Erythroblast (primary cell): ENCODE measurements at regions not wholly inside any gene's neighbourhood (a gene's known extent, or its start where the extent isn't known, plus 50 kb on each side); places are given as distances from the start of the nearest gene placed in this dataset.

Source experiments
- GATA1 ChIP-seq: IDR thresholded peaks from 2 replicates; pipeline ENCODE4 v1.6.1; 2011; ENCODE audit warnings: low read depth, mild to moderate bottlenecking, control low read depth, low read length, moderate library complexity
- POLR2A ChIP-seq: IDR thresholded peaks from 2 replicates; pipeline ENCODE4 v1.6.1; 2011; ENCODE audit warnings: mild to moderate bottlenecking, low read length

DNA sequence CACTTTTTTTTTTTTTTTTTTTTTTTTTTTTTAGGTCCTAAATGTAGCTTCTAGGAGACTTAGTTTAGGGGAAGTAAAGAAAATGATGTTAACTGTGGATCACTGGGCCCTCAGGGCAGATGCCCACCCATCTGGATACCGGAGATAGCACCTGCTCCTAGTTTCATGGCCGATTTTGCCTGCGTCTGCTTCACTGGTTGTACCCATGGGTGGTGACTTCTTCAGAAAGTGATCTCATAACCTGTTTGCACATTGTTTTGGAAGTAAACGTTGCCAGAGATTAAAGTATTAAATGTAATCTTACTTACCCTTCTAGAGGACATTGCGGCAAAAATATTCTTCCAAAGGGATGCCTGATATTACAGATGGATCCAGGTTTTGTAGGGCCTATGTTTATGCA, 79.8 kb upstream of the SGK1 start:
- no peak for TF ChIP-seq POLR2A
- no peak for TF ChIP-seq GATA1
